HG03520 (cell line): ENCODE measurements at regions not wholly inside any gene's neighbourhood (a gene's known extent, or its start where the extent isn't known, plus 50 kb on each side); places are given as distances from the start of the nearest gene placed in this dataset.
"Not testable (repeated sequence)": the region's sequence is repeated elsewhere in the genome, so short reads cannot be mapped to it uniquely, and the experiment has no call there.

ENCODE experiments used
- ATAC-seq: cut with Tn5 transposase; IDR thresholded peaks from one replicate; pipeline ENCODE4 v1.9.1; 2021; ENCODE audit warnings: mild to moderate bottlenecking, moderate library complexity; ENCODE audit not compliant: unreplicated experiment

DNA sequence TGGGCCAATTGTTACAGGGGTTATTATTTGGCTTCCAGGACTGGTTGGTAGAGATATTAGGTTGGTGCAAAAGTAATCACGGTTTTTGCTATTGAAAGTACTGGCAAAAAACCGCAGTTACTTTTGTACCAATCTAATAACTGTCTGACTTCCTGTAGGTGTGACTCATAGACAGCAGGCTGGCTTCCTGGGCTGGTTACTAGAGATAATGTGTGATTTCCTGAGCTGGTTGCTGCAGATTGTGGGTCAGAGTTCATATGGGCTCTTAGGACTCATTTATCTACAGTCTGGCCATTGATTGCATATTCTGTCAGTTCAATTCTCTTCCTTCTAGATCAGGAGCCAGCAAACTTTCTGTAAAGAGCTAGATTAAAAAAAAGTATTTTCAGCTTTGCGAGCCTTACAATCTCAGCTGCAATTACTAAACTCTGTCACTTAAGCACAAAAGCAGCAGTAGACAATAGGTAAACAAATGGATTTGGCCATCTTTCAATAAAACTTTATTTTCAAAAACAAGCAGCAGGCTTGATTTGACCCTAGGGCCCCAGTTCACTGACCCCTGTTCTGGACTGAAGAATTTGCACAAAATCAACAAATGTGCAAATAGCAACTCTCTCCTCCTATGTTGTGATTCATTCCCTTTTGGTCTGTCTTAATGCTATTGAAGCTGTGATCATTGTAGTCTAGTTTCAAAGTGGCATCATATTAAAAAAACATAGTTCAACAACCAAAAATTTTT is 50.8 kb upstream of the BOD1L1 start:
- no peak for ATAC-seq

DNA sequence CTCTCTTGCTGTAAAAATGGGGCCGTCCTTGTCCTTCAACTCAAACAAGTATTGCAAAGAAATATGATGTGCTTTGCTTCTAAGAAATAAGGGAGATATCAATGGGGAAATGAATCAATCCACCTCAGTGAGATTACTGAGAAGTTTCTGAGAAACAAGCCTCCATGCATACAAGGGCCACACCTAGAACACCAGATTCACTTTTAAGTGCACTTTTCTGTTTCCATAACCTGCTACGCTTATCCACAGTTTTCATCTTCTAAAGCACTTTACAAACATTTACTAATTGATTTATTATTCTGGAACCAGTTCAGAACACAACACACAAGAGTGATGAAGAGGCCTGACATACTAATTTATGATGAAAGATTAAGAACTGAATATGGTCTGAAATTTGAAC is 54.0 kb upstream of the BOD1L1 start:
- no peak for ATAC-seq

DNA sequence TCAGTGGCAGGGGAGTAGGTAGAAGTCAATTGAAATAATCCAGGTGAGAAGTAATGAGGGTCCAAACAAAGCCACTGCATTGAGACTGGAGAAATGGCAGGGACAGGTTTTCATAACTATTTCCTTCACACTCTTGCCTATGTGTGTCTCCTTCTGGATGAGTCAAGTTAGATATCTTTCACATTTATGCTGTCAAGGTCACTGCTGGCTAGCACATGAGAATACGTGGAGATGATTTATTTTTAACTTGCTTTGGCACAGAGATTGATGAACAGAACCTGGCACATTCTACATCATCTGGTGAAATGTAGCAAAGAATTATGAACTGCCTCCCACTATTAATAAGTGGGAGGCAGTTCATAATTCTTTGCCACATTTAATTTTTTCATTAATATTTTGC is 66.7 kb upstream of the BOD1L1 start:
- no peak for ATAC-seq

DNA sequence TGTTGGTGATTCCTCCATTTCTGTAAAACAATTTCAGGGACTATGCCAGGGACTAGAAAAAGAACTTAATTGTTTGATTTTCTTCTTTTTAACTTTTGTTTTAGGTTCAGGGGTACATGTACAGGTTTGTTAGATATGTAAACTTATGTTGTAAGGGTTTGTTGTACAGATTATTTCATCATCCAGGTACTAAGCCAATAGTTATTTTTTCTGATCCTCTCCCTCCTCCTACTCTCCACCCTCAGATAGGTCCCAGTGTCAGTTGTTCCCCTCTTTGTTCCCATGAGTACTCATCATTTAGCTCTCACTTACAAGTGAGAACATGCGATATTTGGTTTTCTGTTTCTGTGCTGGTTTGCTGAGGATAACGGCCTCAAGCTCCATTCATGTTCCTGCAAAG is 70.8 kb upstream of the BOD1L1 start:
- ATAC-seq = no peak

DNA sequence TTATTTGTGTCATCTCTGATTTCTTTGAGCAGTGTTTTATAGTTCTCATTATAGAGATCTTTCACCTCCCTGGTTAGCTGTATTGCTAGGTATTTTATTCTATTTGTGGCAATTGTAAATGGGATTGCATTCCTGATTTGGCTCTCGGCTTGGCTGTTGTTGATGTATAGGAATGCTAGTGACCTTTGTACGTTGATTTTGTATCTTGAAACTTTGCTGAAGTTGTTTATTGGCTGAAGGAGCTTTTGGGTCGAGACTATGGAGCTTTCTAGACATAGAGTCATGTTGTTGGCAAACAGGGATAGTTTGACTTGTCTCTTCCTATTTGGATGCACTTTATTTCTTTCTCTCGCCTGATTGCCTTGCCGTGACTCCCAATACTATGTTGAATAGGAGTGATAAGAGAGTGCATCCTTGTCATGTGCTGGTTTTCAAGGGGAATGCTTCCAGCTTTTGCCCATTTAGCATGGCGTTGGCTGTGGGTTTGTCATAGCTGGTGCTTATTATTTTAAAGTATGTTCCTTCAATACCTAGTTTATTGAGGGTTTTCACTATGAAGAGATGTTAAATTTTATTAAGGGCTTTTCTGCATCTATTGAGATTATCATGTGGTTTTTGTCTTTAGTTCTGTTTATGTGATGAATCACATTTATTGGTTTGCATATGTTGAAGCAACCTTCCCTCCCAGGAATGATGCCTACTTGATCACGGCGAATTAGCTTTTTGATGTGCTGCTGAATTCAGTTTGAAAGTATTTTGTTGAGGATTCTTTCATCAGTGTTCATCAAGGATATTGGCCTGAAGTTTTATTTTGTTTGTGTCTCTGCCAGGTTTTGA is 72.7 kb upstream of the BOD1L1 start:
- no peak for ATAC-seq

DNA sequence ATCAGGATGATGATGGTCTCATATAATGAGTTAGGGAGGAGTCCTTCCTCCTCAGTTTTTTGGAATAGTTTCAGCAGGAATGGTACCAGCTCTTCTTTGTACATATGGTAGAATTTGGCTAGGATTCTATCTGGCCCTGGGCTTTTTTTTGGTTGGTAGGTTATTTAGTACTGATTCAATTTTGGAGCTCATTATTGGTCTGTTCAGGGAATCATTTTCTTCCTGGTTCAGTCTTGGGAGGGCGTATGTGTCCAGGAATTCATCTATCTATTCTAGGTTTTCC is 73.3 kb upstream of the BOD1L1 start:
- not testable (repeated sequence) for ATAC-seq

DNA sequence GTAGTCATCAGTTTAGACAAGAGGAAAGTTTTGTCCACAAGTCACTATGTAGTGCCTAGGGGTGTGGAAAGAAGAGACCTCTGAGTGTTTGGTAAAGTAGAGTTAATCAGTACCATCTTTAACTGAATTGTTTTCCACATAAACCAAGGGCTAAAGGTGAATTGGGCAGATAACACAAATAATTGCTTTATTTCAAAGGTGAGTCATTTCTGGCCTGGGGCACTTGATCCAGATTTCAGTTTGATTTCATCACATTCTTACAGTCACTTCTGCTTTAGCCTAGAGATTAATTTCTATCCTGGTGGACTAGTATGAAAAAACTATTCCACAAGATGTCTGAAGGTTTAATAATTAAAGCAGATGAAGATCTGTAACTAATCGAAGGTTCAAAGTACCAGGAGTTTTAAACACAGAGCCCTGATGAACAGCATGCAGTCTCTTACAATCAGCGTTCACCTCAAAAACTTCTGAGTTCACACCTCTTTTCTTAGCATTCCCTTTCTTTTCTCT is 74.5 kb upstream of the BOD1L1 start:
- ATAC-seq = no peak

DNA sequence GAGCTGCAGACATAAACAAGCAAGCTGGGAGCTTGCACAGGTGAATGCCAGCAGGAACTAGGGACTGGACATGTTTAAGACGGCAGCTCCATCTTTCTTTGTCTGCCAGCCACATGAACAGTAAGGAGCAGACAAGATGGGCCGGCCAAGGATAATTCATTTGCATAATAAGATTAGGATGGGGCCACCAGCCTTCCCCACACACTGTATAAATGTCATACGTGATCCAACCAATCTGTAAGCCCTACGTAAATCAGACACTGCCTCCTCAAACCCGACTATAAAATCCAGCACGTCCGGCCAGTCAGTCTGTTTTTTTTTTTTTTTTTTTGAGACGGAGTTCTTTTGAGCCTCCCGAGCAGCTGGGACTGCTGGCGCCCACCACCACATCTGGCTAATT is 75.6 kb upstream of the BOD1L1 start:
- no peak for ATAC-seq

DNA sequence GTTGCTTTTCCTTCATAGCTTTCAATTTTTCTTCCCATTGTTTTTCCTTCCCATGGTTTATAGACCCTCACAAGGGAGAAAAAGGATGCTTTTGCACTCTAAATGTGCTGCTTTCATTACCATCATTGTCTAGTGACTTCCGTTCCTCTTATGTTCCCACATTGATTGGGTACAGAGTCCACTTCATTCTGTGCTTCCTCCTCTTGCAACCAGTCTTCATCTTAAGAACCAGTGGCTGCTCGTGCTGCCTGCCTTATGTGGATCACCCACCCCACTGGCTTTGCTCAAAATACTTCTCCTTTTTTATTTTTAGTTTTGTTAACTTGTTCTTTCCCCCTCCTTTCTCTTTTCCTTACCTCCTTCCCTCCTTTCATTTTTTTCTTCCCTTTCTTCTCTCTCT is 76.5 kb upstream of the BOD1L1 start:
- no peak for ATAC-seq

DNA sequence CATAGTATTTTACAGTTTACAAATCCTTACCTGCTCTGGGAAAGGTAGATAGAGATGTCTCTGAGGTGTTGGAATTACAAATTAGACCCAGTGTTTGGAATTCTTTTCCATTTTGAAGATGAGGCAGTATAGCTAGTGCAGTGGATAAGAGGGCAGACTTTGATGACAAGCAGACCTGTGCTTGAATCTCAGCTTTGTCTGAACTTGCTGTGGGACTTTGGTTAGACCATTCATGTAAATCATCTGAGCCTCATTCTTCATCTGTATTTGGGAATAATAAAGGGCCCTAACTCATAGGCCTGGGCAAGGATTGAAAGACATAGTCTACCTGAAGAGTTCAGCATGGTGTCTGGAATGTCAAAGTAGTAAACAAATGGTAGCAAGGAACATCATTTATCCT is 77.2 kb upstream of the BOD1L1 start:
- ATAC-seq = no peak

DNA sequence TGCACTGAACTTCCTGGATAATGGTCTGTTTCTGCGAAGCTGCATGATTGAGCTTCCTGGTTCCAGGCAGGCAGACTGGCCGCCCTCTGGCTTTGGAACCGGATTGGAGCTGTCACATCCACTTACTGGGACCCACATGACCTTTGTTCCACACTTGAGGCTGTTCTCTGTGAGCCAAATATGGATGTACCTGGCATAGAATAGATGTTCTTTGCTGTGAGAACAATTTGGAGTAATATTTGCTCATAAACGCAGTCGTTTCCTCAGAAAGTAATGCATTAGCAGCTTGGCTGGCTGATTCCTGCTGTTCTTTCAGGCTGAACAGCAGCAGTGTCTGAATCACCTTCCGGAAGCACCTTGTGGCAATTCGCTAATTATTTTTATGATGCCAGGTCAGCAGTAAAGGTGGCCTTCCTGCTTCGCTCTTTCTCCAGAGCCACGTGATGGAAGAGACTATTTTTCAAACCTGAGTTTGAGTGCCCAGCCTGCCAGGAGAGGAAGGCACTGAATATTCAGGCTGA is 78.1 kb upstream of the BOD1L1 start:
- ATAC-seq = no peak

DNA sequence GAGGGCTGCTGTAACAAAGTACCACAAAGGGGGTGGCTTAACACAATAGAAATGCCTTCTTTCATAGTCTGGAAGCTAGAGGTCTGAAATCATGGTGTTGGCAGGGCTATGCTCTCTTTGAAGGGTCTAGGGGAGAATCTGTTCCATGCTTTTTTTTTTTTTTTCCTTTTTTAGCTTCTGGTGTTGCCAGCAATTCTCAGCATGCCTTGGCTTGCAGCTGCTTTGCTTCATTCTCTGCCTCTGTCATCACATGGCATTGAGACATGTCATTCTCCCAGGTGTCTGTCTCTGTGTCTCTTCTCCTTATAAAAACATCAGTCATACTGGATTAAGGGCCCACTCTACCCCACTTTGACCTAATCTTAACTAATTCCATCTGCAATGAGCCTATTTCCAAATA is 78.6 kb upstream of the BOD1L1 start:
- ATAC-seq = no peak

DNA sequence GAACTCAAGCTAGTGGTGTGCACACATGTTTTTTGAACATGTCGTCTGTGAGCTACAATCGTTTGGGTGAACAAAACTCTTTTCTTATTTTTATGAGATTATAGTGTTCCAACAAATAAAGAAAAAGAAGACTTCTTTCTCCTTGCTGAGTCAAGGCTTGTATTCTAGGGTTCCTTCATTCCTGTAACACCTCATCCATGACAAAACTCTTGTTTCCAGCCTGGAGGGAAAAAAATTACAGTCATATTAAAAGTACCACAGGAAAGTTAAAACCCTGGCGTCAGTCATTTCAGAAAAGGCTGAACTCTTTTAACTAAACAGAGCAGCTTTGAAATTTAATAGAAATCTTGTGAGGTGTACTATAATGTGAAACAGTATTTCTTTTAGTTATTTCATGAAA is 79.2 kb upstream of the BOD1L1 start:
- ATAC-seq = no peak

DNA sequence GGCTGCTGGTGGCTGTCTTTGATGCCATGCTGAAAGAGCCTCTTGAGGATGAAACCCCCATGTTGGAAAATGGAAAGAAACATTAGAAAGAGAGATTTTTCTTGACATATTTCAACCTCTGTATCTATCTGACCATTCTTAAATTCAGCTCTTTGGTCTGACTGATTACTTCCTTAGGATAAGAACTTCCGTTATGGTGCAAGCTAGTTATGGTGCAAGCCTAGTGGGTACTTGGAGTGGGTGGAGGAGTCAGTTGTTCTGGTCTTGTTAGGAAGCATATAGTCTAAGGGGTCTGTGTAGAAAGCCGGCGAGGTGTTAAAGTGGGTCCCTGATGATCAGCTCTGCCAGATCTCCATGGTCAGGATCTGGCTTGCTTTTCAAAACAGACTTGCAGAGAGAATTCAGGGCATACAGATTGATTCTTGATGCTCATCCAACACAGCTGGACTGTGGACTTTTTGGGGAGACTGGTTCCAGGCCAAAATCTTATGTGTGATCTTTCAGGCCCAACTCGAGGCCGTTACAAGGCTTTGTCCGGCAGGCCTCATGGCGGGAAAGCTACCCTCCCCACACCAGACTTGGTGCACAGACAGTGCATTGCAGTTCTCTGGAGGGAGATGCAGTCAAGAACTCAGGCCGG is 82.8 kb upstream of the BOD1L1 start:
- no peak for ATAC-seq

DNA sequence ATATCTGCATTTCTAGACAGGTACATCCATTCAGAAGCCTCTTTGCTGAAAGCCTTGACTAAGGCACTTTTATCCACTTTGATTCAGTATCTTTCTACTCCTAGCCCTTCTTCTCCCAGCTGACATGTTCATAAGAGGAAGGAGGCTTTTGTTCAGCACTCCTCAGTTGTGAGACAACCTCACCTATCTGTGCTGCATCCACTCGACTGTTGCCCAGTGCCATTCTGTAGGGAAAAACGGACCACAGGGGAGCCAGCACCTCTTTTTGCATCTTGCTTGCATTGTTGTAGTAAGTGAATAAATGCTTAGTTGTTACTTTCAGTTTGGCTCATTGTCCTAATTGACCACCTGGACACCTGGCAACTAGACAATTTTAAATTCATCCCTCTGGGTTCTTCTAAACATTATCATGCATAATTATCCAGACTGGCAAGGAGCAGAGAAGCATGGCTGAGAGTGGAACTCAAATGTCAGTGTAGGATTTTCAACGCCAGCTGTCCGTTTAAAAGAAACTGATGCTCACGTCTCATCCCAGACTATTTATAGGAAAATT is 83.8 kb upstream of the BOD1L1 start:
- ATAC-seq = no peak

DNA sequence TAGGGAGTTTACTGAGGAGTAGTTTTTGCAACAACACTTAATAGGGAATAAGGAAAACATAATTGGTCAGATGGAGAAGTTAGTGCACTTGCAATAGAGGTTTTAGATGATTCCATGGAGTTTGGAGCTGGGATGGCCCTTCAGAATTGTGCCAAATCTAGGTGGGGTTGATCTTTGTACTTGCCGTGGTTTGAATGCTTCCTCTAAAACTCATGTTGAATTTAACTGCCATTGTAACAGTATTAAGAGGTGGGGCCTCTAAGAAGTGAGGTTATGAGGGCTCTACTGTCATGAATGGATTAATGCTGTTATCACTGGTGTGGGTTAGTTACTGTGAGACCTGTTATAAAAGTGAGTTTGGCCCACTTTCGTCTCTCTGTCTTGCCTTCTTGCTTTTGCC is 94.4 kb upstream of the BOD1L1 start:
- ATAC-seq = no peak

DNA sequence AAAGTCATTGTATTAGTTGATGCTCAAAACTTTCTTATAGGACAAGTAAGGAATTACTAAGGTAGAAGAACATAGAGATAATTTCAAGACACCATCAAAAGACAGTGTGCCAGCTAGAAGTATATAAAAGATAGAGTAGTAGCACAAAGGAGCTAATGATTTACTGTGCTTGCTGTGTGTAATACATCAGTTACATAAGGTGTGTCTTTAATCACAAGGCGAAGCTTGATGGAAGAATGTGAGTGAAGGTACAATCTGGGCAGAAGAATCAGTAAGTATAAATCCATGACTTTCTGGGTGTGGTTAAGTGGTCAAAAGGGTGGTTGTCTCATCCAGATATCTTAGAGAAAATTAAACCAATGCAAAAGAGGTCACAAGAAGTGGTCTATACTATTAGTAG is 95.1 kb upstream of the BOD1L1 start:
- no peak for ATAC-seq

DNA sequence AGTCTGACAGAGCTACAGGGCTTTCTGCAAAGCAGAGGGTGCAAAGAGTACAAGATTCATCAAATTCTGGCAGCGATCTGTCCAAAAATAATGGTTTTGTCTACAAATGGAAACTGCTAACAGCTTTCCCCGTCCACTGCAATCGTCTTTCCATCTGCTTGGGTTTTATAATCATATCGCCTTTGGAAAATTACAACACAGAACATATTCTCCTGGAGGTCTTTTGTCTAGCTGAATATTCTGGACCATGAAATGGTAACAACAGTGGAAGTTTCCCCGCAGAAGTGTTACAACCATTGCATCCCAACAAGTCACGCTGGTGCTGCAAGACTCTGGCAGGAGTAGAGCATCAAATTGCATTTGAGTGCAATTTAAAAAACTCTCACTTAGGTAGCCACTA is 101.2 kb upstream of the BOD1L1 start:
- ATAC-seq = no peak

DNA sequence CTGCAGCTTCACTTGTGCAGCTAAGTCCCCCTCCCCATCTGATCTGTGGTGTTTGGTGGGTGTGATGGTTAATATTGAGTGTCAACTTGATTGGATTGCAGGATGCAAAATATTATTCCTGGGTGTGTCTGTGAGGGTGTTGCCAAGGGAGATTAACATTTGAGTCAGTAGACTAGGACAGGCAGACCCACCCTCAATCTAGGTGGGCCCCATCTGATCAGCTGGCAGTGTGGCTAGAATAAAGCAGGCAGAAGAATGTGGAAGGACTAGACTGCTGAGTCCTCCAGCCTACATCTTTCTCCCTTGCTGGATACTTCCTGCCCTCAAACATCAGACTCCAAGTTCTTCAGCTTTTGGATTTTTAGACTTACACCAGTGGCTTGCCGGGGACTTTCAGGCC is 103.5 kb upstream of the BOD1L1 start:
- ATAC-seq = no peak

DNA sequence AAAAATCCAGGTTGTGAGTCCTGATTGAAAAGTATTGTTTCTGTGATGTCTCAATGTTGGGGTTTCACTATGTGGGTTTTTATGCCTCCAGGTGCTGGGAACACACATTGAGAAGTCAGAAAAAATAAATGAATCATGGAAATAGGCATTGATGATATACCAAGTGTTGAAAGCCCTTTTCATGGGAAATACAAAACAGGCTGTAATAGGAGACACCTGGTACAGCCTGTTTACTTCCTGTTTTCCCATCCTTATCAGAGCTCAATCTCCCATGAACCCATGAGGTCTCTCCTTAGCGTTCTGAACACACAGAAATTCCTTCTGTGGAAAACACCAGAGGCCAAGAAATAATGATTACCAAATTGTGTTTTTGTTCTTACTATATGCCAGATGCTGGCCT is 106.3 kb upstream of the BOD1L1 start:
- ATAC-seq = no peak

DNA sequence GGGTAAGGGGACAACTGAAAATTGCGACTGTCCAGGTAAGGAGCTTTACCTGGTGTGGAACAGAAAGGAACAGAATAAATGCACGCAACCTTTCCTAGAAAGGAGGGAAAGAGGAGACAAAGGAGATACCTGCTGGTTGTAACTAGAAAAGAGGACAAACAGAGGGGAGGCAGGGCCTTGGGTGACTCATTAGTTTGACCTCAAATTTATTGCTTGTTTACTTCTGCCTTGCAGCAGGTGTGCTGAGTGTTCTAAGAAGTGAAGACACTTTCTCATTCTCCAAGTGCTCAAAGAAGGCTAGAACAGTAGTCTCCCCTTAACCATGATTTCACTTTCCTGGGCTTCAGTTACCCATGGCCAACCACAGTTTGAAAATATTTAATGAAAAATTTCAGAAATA is 123.1 kb upstream of the BOD1L1 start:
- ATAC-seq = no peak

DNA sequence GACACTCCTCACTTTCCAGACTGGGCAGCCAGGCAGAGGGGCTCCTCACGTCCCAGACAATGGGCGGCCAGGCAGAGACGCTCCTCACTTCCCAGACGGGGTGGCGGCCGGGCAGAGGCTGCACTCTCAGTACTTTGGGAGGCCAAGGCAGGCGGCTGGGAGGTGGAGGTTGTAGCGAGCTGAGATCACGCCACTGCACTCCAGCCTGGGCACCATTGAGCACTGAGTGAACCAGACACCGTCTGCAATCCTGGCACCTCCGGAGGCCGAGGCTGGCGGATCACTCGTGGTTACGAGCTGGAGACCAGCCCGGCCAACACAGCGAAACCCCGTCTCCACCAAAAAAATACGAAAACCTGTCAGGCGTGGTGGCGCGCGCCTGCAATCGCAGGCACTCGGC is 134.1 kb upstream of the BOD1L1 start:
- ATAC-seq = not testable (repeated sequence)
